AG04449 (cell line): ENCODE measurements at regions not wholly inside any gene's neighbourhood (a gene's known extent, or its start where the extent isn't known, plus 50 kb on each side); places are given as distances from the start of the nearest gene placed in this dataset.

Source experiments
- CTCF ChIA-PET: fragments of 350-600 bp; formaldehyde crosslinking; extraction: SDS; loops from one replicate; lab custom pipeline; 2021; ENCODE audit warnings: antibody characterized with exemption; lab: Yijun Ruan, JAX
- POLR2A ChIA-PET: fragments of 400-600, 350-600 bp; formaldehyde crosslinking; extraction: SDS; loops from one replicate; lab custom pipeline; 2020; ENCODE audit warnings: antibody characterized with exemption, inconsistent platforms; lab: Yijun Ruan, JAX
- DNase-seq: peaks from one replicate; pipeline ENCODE4 v3.0.0-alpha.2; 2010; ENCODE audit warnings: low read depth, low spot score
- H3K4me3 ChIP-seq: 2 replicates; pipeline ENCODE4 v1.5.1; 2011; ENCODE audit warnings: low read depth, mild to moderate bottlenecking, control low read depth, low read length
- TF ChIP-seq, protein P1 (sequence below): IDR thresholded peaks from one replicate; pipeline ENCODE4 v1.5.1; 2011; ENCODE audit warnings: mild to moderate bottlenecking, moderate library complexity, low read length, control low read depth, inconsistent platforms; ENCODE audit not compliant: insufficient read depth; ENCODE audit errors: missing control alignments

DNA sequence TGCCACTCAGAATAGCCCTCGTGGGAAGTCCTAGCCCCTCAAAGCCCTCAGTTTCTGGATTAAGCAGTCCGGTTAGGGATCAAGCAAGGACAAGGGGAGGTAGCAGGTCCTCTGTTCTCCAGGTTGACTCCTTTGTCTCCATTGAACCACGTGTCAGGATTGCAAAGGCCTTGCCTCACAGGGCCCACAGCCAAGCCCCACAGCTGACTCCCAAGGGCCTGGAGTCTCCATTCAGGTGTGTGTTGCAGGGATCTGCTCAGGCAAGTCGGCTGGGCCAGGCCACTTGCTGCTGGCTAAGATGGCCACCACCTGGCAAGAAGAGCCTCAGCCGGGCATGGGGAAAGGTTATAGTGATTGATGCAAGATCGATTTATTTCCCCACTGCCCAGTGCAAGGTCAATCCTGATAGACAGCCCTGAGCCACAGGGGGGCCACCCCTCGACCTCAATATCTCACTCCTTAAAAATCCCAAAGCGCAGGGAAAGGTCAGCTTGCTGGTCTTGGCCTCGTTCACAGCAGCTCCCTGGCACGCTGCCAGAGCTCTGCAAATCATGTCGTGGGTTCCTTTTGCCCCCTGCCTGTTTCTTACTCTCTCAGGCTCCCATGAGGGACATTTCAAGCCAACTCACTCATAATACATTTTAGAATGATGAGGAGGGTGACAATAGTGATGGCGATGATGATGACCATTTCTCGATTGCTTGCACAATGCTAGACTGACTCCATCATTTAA lies 75.9 kb downstream of the EDN3 start:
- DNase-seq, result no peak
- TF ChIP-seq, protein P1, sequence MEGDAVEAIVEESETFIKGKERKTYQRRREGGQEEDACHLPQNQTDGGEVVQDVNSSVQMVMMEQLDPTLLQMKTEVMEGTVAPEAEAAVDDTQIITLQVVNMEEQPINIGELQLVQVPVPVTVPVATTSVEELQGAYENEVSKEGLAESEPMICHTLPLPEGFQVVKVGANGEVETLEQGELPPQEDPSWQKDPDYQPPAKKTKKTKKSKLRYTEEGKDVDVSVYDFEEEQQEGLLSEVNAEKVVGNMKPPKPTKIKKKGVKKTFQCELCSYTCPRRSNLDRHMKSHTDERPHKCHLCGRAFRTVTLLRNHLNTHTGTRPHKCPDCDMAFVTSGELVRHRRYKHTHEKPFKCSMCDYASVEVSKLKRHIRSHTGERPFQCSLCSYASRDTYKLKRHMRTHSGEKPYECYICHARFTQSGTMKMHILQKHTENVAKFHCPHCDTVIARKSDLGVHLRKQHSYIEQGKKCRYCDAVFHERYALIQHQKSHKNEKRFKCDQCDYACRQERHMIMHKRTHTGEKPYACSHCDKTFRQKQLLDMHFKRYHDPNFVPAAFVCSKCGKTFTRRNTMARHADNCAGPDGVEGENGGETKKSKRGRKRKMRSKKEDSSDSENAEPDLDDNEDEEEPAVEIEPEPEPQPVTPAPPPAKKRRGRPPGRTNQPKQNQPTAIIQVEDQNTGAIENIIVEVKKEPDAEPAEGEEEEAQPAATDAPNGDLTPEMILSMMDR, result no peak
- H3K4me3 ChIP-seq, result no peak overlapping the region
- POLR2A ChIA-PET, result no interaction called here
- CTCF ChIA-PET, result no interaction called here

DNA sequence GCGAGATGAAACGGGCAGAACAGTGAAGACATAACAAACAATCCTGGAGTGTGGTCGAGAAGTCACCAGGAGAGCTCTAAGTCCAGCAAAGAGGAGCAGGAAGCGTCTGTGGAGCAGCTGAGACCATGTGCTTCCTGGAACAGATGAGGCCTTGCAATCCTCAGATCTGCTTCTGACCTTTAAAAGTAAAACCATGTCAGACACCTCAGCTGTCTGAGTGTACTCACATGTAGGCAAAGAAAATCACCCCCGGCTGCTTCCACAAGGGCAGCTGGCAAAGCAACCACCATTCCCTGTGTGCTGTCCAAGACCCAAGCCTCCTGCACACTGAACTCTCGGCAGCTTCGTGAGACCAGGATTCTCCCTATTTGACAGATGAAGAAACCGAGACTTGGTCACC lies 76.6 kb downstream of the EDN3 start:
- CTCF ChIA-PET, result interaction anchor here (0.7 kb wide), 1 partner anchor 27 kb away, joined by 3 read pairs; no protein-coding TSS in a partner anchor
- TF ChIP-seq, protein P1, result no peak
- H3K4me3 ChIP-seq, result no peak overlapping the region
- POLR2A ChIA-PET, result no interaction called here
- no peak for DNase-seq

DNA sequence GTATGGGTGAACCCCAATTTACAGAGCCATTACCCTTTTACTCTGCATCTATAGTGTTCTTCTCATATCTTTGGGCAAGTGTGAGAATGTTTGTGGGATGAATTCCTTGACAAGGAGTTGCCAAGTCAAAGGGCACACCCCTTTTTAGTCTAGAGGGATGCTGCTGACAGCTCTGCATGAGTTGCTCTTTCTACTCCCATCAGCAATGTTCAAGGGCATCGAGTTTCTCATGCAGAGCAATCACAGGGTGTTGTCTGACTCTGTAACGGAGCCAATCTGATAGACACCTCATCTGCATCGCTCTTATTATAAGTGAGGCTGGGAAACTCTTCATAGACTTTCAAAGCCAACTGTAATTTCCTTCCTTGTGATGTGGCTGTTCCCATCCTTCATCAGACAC lies 77.4 kb downstream of the EDN3 start:
- DNase-seq, result no peak
- ChIA-PET CTCF (interaction anchor here (0.7 kb wide), 1 partner anchor 26 kb away, joined by 3 read pairs; no protein-coding TSS in a partner anchor), POLR2A (no interaction called here)
- TF ChIP-seq, protein P1, result no peak
- H3K4me3 ChIP-seq, result no peak overlapping the region

DNA sequence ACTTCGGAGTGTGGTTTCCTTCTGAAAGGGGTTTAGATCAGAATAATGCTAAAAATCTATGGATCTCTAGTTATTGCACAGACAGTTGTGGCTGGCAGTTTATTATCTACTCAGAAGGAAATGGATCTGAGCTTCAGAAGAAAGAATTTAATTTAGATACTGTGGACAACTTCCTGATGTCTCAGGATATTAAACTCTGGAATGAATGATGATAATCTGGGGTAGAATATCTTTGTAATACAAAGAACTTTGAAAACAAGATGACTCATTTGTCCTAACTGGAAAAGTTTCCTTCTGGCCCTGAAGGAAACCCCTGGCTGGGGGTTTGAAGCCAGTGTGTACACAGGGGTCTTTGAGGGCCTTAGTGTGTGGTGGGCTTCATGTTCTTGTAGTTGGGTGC lies 78.0 kb downstream of the EDN3 start:
- no peak overlapping the region for H3K4me3 ChIP-seq
- POLR2A ChIA-PET, result no interaction called here
- CTCF ChIA-PET, result no interaction called here
- DNase-seq, result no peak
- TF ChIP-seq, protein P1, result no peak

DNA sequence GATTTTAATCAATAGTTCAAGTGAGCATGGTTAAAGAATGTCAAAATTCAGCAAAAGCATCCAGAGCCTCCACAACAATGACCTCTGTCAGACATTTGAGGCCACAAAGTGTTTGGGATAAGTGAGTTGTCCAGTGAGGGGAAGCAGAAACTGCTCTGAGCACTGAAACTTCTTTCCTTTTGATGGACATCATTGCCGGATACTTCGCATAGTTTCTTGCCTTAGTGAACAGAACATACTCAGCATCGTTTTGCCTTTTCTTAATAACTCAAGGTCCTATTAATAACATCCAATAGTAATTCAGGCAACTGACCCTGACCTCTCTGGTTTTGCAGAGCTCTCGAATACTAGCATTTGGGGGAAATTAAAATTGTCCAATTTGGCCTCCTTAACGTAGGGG lies 78.6 kb downstream of the EDN3 start:
- ChIA-PET POLR2A (no interaction called here), CTCF (no interaction called here)
- no peak for DNase-seq
- no peak overlapping the region for H3K4me3 ChIP-seq
- TF ChIP-seq, protein P1, result no peak

DNA sequence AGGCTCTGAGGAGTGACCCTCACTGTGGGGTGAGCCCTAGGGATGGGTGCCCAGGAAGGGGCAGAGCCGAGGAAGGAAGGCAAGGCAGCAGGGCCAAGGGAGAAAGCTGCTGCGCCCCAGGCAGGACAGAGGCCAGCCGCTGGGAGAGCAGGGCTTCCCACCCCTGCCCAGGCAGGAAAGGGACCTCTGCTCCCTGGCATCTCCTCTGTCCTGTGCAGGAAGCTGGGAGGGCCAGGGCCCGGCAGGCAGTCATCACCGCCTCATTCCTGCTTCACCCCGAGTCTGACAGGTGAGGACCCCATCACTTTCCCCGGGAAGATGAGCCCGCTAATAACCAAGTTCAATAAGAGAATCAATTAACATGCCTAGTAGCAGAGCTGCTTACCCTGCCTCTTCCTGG lies 81.3 kb downstream of the EDN3 start:
- ChIA-PET CTCF (no interaction called here), POLR2A (no interaction called here)
- DNase-seq, result no peak
- H3K4me3 ChIP-seq, result no peak overlapping the region
- TF ChIP-seq, protein P1, result no peak
